Right lobe of liver (tissue), 6 donors: ENCODE measurements at regions not wholly inside any gene's neighbourhood (a gene's known extent, or its start where the extent isn't known, plus 50 kb on each side); places are given as distances from the start of the nearest gene placed in this dataset.
"Not testable (repeated sequence)": the region's sequence is repeated elsewhere in the genome, so short reads cannot be mapped to it uniquely, and the experiment has no call there.

Experiments
- ATAC-seq, 4 donors: fragments of 200-7000 bp; cut with Tn5 transposase; one replicate each; pipeline ENCODE4 v1.9.1; 2020; ENCODE audit warnings: mild to moderate bottlenecking in 4 of 4, moderate library complexity in 4 of 4
- DNase-seq, 3 donors: peaks; one replicate each; pipeline ENCODE4 v3.0.0-alpha.2; 2020
- H3K27ac ChIP-seq, 3 donors: fragments of 200-600 bp; one replicate each; pipeline ENCODE4 v1.8.0; 2022
- H3K27me3 ChIP-seq, 2 donors: fragments of 200-600 bp; one replicate each; pipeline ENCODE4 v1.8.0; 2022
- H3K36me3 ChIP-seq, 4 donors: fragments of 200-600 bp; sonication (generic) in 1 of 4; one replicate each; pipeline versions ENCODE4 v1.5.1 to v1.8.0; 2017 to 2022; ENCODE audit warnings: control low read depth in 1 of 4
- H3K4me1 ChIP-seq, 4 donors: fragments of 200-600 bp; sonication (generic) in 1 of 4; one replicate each; pipeline versions ENCODE4 v1.5.1 to v1.8.0; 2017 to 2022; ENCODE audit warnings: control low read depth in 1 of 4
- H3K4me3 ChIP-seq, 3 donors: fragments of 200-600 bp; one replicate each; pipeline ENCODE4 v1.8.0; 2022
- H3K9me3 ChIP-seq, 4 donors: fragments of 200-600 bp; sonication (generic) in 1 of 4; one replicate each; pipeline versions ENCODE4 v1.5.1 to v1.8.0; 2017 to 2022; ENCODE audit warnings: control low read depth in 1 of 4
- CTCF ChIP-seq, 4 donors: fragments of 200-600 bp in 3 of 4; fragments of 450-650 bp in 1 of 4; IDR thresholded peaks; one replicate each; pipeline versions ENCODE4 v1.5.1 to v1.8.0; 2016 to 2022; ENCODE audit warnings: antibody characterized with exemption in 4 of 4, mild to moderate bottlenecking in 2 of 4
- POLR2A ChIP-seq: fragments of 450-650 bp; IDR thresholded peaks from one replicate; pipeline ENCODE4 v1.6.1; 2017; ENCODE audit warnings: antibody characterized with exemption, mild to moderate bottlenecking
- WGBS: methylation state at CpG from one replicate; pipeline ENCODE4 v1.1.6; 2018; ENCODE audit warnings: low coverage, low lambda C conversion rate; ENCODE audit not compliant: insufficient coverage; ENCODE audit errors: missing lambda C conversion rate; 5-methylcytosine and 5-hydroxymethylcytosine counted together
- intact Hi-C, 2 donors: fragments of 100-400 bp; cut with DNase I; formaldehyde crosslinking; loops; one replicate each; pipeline versions ENCODE4 v1.11.2 to v1.14.1; 2022
- donor health status: DM: no; HTN: yes; CAD: no.
- donor health status: DM: no; HTN: no; CAD: no.
- donor health status: DM: no; HTN: no; CAD: no.
- donor health status: DM: no; HTN: yes; CAD: no.
- donor health status: DM: no; HTN: yes; CAD: no.

- no peaks in the 10 kb centered on the region for H3K4me1 ChIP-seq
- WGBS, result 32% methylated on average over 3 of the region's 3 CpGs
- DNase-seq (no peak), ATAC-seq (no peak)
- H3K4me3 ChIP-seq, result no peak overlapping the region
- peaks cover 0 to 3% (median 0%) of the 10 kb centered on the region in 4 donors for H3K9me3 ChIP-seq
- TF ChIP-seq POLR2A, result no peak
- intact Hi-C loops, result no loop called here
- H3K27me3 ChIP-seq, result no peaks in the 10 kb centered on the region
- no peaks in the 10 kb centered on the region for H3K36me3 ChIP-seq
- no peak overlapping the region for H3K27ac ChIP-seq
These were observed 332.2 kb upstream of the TANK start for GRCh38 chr2:160828076-160828475.

- H3K27ac ChIP-seq, result not testable (repeated sequence)
- 92% methylated on average over 1 of the region's 5 CpGs for WGBS
These were observed 327.8 kb upstream of the TANK start for GRCh38 chr2:160832381-160832780.

GRCh38 chr2:160835166-160835565 lies 325.1 kb upstream of the TANK start:
- no peaks in the 10 kb centered on the region for H3K36me3 ChIP-seq
- H3K4me3 ChIP-seq, result no peak overlapping the region
- TF ChIP-seq CTCF (IDR thresholded peaks at IDR 0.05) (no peak), POLR2A (no peak)
- H3K27me3 ChIP-seq, result no peaks in the 10 kb centered on the region
- ATAC-seq, result no peak
- H3K9me3 ChIP-seq, result no peaks in the 10 kb centered on the region
- DNase-seq, result no peak
- WGBS, result 37% methylated on average over 2 of the region's 2 CpGs
- intact Hi-C loops, result no loop called here
- H3K27ac ChIP-seq, result no peak overlapping the region
- H3K4me1 ChIP-seq, result no peaks in the 10 kb centered on the region

More at GRCh38 chr2:160832381-160832780, 327.8 kb upstream of the TANK start:
- H3K9me3 ChIP-seq, intact Hi-C loops, DNase-seq, H3K36me3 ChIP-seq, ATAC-seq, H3K4me3 ChIP-seq, H3K27me3 ChIP-seq, H3K4me1 ChIP-seq: not testable (repeated sequence)

GRCh38 chr2:160836755-160837154 lies 323.5 kb upstream of the TANK start:
- Histone ChIP-seq H3K36me3 (no peaks in the 10 kb centered on the region), H3K27ac (no peak overlapping the region), H3K27me3 (no peaks in the 10 kb centered on the region), H3K4me1 (no peaks in the 10 kb centered on the region), H3K4me3 (no peak overlapping the region), H3K9me3 (no peaks in the 10 kb centered on the region)
- intact Hi-C loops, result no loop called here
- TF ChIP-seq CTCF (IDR thresholded peaks at IDR 0.05), result no peak
- no peak for TF ChIP-seq POLR2A
- DNase-seq, result no peak
- 25% methylated on average over 1 of the region's 1 CpG for WGBS
- ATAC-seq, result no peak

GRCh38 chr2:160837416-160837815 lies 322.8 kb upstream of the TANK start:
- no peak overlapping the region for H3K4me3 ChIP-seq
- H3K27ac ChIP-seq, result no peak overlapping the region
- intact Hi-C loops, result no loop called here
- no peaks in the 10 kb centered on the region for H3K4me1 ChIP-seq
- H3K27me3 ChIP-seq, result no peaks in the 10 kb centered on the region
- H3K9me3 ChIP-seq, result no peaks in the 10 kb centered on the region
- TF ChIP-seq POLR2A, result no peak
- no peak for TF ChIP-seq CTCF (IDR thresholded peaks at IDR 0.05)
- no peak for ATAC-seq
- no peaks in the 10 kb centered on the region for H3K36me3 ChIP-seq
- DNase-seq, result no peak

- DNase-seq, result no peak
These were observed 322.1 kb upstream of the TANK start for GRCh38 chr2:160838147-160838546.

More at GRCh38 chr2:160838147-160838546, 322.1 kb upstream of the TANK start:
- H3K4me3 ChIP-seq, result no peak overlapping the region
- 67% methylated on average over 1 of the region's 1 CpG for WGBS
- H3K27ac ChIP-seq, result no peak overlapping the region
- no peaks in the 10 kb centered on the region for H3K4me1 ChIP-seq
- intact Hi-C loops, result no loop called here
- TF ChIP-seq CTCF (IDR thresholded peaks at IDR 0.05) (no peak), POLR2A (no peak)
- no peak for ATAC-seq
- no peaks in the 10 kb centered on the region for H3K36me3 ChIP-seq
- H3K9me3 ChIP-seq, result no peaks in the 10 kb centered on the region
- no peaks in the 10 kb centered on the region for H3K27me3 ChIP-seq
